ENCODE measurements at regions not wholly inside any gene's neighbourhood (a gene's known extent, or its start where the extent isn't known, plus 50 kb on each side); places are given as distances from the start of the nearest gene placed in this dataset.

GRCh38 chr11:119974051-119974450 lies 163.9 kb downstream of the TRIM29 start:
- peaks cover 15 to 33% of the 10 kb centered on the region in 2 donors for H3K27me3 Mint-ChIP-seq (ENCODE audit: low read depth in 2 of 2)
- Histone ChIP-seq H3K4me1 (ENCODE audit: control insufficient read depth, insufficient read depth, low read length) (no peaks in the 10 kb centered on the region), H3K9me3 (ENCODE audit: control insufficient read depth, insufficient read depth, low read length) (no peaks in the 10 kb centered on the region), H3K27me3 (ENCODE audit: control insufficient read depth, insufficient read depth, low read length) (peaks cover 2% of the 10 kb centered on the region), H3K27ac (ENCODE audit: low read length) (no peak overlapping the region), H3K4me3 (ENCODE audit: low read length) (no peak overlapping the region), H3K36me3 (ENCODE audit: control insufficient read depth, insufficient read depth, low read length) (no peaks in the 10 kb centered on the region)
- H3K4me1 Mint-ChIP-seq: no peaks in the 10 kb centered on the region
- DNase-seq (no peak), ATAC-seq (no peak)
- no peak overlapping the region for H3K27ac Mint-ChIP-seq
- no peaks in the 10 kb centered on the region for H3K9me3 Mint-ChIP-seq
- H3K36me3 Mint-ChIP-seq: no peaks in the 10 kb centered on the region
- H3K4me3 Mint-ChIP-seq: no peak overlapping the region
- intact Hi-C loops (cut with micrococcal nuclease): no loop called here
- TF ChIP-seq CTCF (IDR thresholded peaks at IDR 0.05): no peak
- 70% methylated on average over 4 of the region's 4 CpGs for WGBS (ENCODE audit: insufficient coverage)

- Mint-ChIP-seq H3K27me3 (ENCODE audit: low read depth in 2 of 2) (peaks cover 14 to 18% of the 10 kb centered on the region in 2 donors), H3K4me1 (no peaks in the 10 kb centered on the region)
- no peaks in the 10 kb centered on the region for H3K36me3 ChIP-seq (ENCODE audit: control insufficient read depth, insufficient read depth, low read length)
Observed at GRCh38 chr11:119972281-119972680, 165.6 kb downstream of the TRIM29 start.

GRCh38 chr11:119970555-119971304 lies 167.2 kb downstream of the TRIM29 start:
- H3K27ac ChIP-seq (ENCODE audit: low read length): no peak overlapping the region
- Mint-ChIP-seq H3K4me3 (no peak overlapping the region), H3K4me1 (no peaks in the 10 kb centered on the region), H3K9me3 (no peaks in the 10 kb centered on the region), H3K27me3 (ENCODE audit: low read depth in 2 of 2) (peaks cover 9 to 11% of the 10 kb centered on the region in 2 donors), H3K36me3 (no peaks in the 10 kb centered on the region), H3K27ac (no peak overlapping the region)
- intact Hi-C loops (cut with micrococcal nuclease): no loop called here
- H3K36me3 ChIP-seq (ENCODE audit: control insufficient read depth, insufficient read depth, low read length): no peaks in the 10 kb centered on the region
- DNase-seq (no peak), ATAC-seq (no peak)
- H3K4me1 ChIP-seq (ENCODE audit: control insufficient read depth, insufficient read depth, low read length): no peaks in the 10 kb centered on the region
- no peak overlapping the region for H3K4me3 ChIP-seq (ENCODE audit: low read length)
- H3K9me3 ChIP-seq (ENCODE audit: control insufficient read depth, insufficient read depth, low read length): no peaks in the 10 kb centered on the region
- WGBS (ENCODE audit: insufficient coverage): 76% methylated on average over 15 of the region's 15 CpGs
- no peaks in the 10 kb centered on the region for H3K27me3 ChIP-seq (ENCODE audit: control insufficient read depth, insufficient read depth, low read length)
- no peak for TF ChIP-seq CTCF (IDR thresholded peaks at IDR 0.05)

More at GRCh38 chr11:119972281-119972680, 165.6 kb downstream of the TRIM29 start:
- H3K27me3 ChIP-seq (ENCODE audit: control insufficient read depth, insufficient read depth, low read length): peaks cover under 1% of the 10 kb centered on the region
- 77% methylated on average over 2 of the region's 2 CpGs for WGBS (ENCODE audit: insufficient coverage)
- DNase-seq: no peak
- Mint-ChIP-seq H3K27ac (no peak overlapping the region), H3K9me3 (no peaks in the 10 kb centered on the region), H3K4me3 (no peak overlapping the region), H3K36me3 (no peaks in the 10 kb centered on the region)
- no peaks in the 10 kb centered on the region for H3K9me3 ChIP-seq (ENCODE audit: control insufficient read depth, insufficient read depth, low read length)
- H3K4me3 ChIP-seq (ENCODE audit: low read length): no peak overlapping the region
- H3K4me1 ChIP-seq (ENCODE audit: control insufficient read depth, insufficient read depth, low read length): no peaks in the 10 kb centered on the region
- no peak overlapping the region for H3K27ac ChIP-seq (ENCODE audit: low read length)
- ATAC-seq: no peak
- TF ChIP-seq CTCF (IDR thresholded peaks at IDR 0.05): no peak
- intact Hi-C loops (cut with micrococcal nuclease): no loop called here
